H1 (cell line): ENCODE measurements at regions not wholly inside any gene's neighbourhood (a gene's known extent, or its start where the extent isn't known, plus 50 kb on each side); places are given as distances from the start of the nearest gene placed in this dataset.
"Not testable (repeated sequence)": the region's sequence is repeated elsewhere in the genome, so short reads cannot be mapped to it uniquely, and the experiment has no call there.

ENCODE experiments used
- CTCF ChIA-PET: fragments of 300-600 bp; sonication (Branson Sonifier 250); formaldehyde crosslinking; loops from one replicate; lab custom pipeline; 2021; ENCODE audit not compliant: partially characterized antibody; lab: Charles Lee
- POLR2A ChIA-PET: fragments of 300-600 bp; sonication (Branson Sonifier 250); formaldehyde crosslinking; loops from one replicate; lab custom pipeline; 2021; ENCODE audit warnings: inconsistent platforms; ENCODE audit not compliant: partially characterized antibody; lab: Charles Lee
- DNase-seq, 2 experiments: peaks; one replicate each; pipeline versions ENCODE4 v3.0.0 to v3.0.0-alpha.2; 2010 to 2022; ENCODE audit warnings: low spot score in 2 of 2, low read depth in 1 of 2, mixed read lengths in 1 of 2
- FAIRE-seq: peaks from 2 replicates; lab custom pipeline; 2011; peaks lifted over from hg19 to GRCh38; lab: Jason Lieb, UNC
- H2AFZ ChIP-seq: 2 replicates; pipeline ENCODE4 v1.8.1; 2012; ENCODE audit warnings: low read length, inconsistent platforms
- H2AK5ac ChIP-seq: 2 replicates; pipeline ENCODE4 v1.6.1; 2013; ENCODE audit warnings: low read depth, low read length
- H2BK120ac ChIP-seq: replicated peaks from 2 replicates; pipeline ENCODE3; 2013; ENCODE audit warnings: low read depth, low read length, inconsistent platforms
- H2BK12ac ChIP-seq: 2 replicates; pipeline ENCODE4 v1.6.1; 2013; ENCODE audit warnings: low read depth, low read length
- H2BK15ac ChIP-seq: 2 replicates; pipeline ENCODE4 v1.6.1; 2013; ENCODE audit warnings: low read length
- H2BK20ac ChIP-seq: 2 replicates; pipeline ENCODE4 v1.6.1; 2013; ENCODE audit warnings: low read length
- H2BK5ac ChIP-seq: 2 replicates; pipeline ENCODE4 v1.6.1; 2013; ENCODE audit warnings: low read depth, low read length
- H3K14ac ChIP-seq: 2 replicates; pipeline ENCODE4 v1.6.1; 2013; ENCODE audit warnings: inconsistent platforms; ENCODE audit not compliant: insufficient read length
- H3K18ac ChIP-seq: 2 replicates; pipeline ENCODE4 v1.6.1; 2013; ENCODE audit warnings: low read length; ENCODE audit errors: extremely low read depth
- H3K23ac ChIP-seq: 2 replicates; pipeline ENCODE4 v1.6.1; 2013; ENCODE audit warnings: inconsistent platforms; ENCODE audit not compliant: insufficient read length
- H3K23me2 ChIP-seq: 2 replicates; pipeline ENCODE4 v1.6.1; 2013; ENCODE audit warnings: low read depth, low read length
- H3K27ac ChIP-seq: 2 replicates; pipeline ENCODE4 v1.6.1; 2011; ENCODE audit warnings: low read depth, low read length, inconsistent platforms
- H3K27me3 ChIP-seq, 4 experiments: replicated peaks in 1 of 4; 1 replicate in 1 of 4; 2 replicates in 3 of 4; pipeline versions ENCODE4 v1.6.1 to v1.8.1; 2011 to 2013; ENCODE audit warnings: low read length in 3 of 4, mild to moderate bottlenecking in 3 of 4, inconsistent platforms in 2 of 4, mixed read lengths in 2 of 4, moderate library complexity in 1 of 4; ENCODE audit not compliant: control insufficient read depth in 3 of 4, insufficient read depth in 3 of 4; ENCODE audit errors: extremely low read depth in 1 of 4
- H3K36me3 ChIP-seq, 4 experiments: 2 replicates each; pipeline versions ENCODE4 v1.6.1 to v1.8.1; 2011 to 2013; ENCODE audit warnings: mild to moderate bottlenecking in 4 of 4, low read length in 3 of 4, moderate library complexity in 2 of 4, control low read depth in 1 of 4, inconsistent platforms in 1 of 4; ENCODE audit not compliant: insufficient read depth in 4 of 4, control insufficient read depth in 2 of 4
- H3K4ac ChIP-seq: replicated peaks from 2 replicates; pipeline ENCODE3; 2013; ENCODE audit warnings: low read length, low read depth, mixed read lengths, inconsistent platforms; ENCODE audit not compliant: insufficient read length
- H3K4me1 ChIP-seq, 4 experiments: replicated peaks in 1 of 4; 1 replicate in 1 of 4; 2 replicates in 3 of 4; pipeline versions ENCODE4 v1.6.1 to v1.8.1; 2011 to 2013; ENCODE audit warnings: low read length in 3 of 4, inconsistent platforms in 2 of 4, mixed read lengths in 1 of 4; ENCODE audit not compliant: insufficient read depth in 4 of 4, control insufficient read depth in 3 of 4
- H3K4me2 ChIP-seq, 2 experiments: 2 replicates each; pipeline versions ENCODE4 v1.6.1 to v1.8.1; 2011 to 2013; ENCODE audit warnings: low read depth in 2 of 2, low read length in 2 of 2, control low read depth in 1 of 2, inconsistent platforms in 1 of 2, mild to moderate bottlenecking in 1 of 2; ENCODE audit not compliant: insufficient read depth in 1 of 2
- H3K4me3 ChIP-seq, 4 experiments: fragments of 200-600, 300-600 bp in 1 of 4; sonication (generic), shearing (Covaris generic), sonication (Bioruptor Twin) in 1 of 4; 2 replicates each; pipeline versions ENCODE4 v1.5.1 to v1.8.1; 2011 to 2016; ENCODE audit warnings: low read length in 4 of 4, low read depth in 3 of 4, control low read depth in 2 of 4, inconsistent platforms in 2 of 4, mild to moderate bottlenecking in 2 of 4, mixed read lengths in 1 of 4, moderate library complexity in 1 of 4; ENCODE audit not compliant: insufficient read depth in 2 of 4; ENCODE audit errors: extremely low read depth in 1 of 4
- H3K56ac ChIP-seq: replicated peaks from 2 replicates; pipeline ENCODE3; 2013; ENCODE audit warnings: low read depth, mild to moderate bottlenecking, mixed read lengths, low read length, inconsistent platforms; ENCODE audit not compliant: insufficient read length
- H3K79me1 ChIP-seq: 2 replicates; pipeline ENCODE4 v1.6.1; 2013; ENCODE audit warnings: low read depth, low read length, control low read depth
- H3K79me2 ChIP-seq, 2 experiments: 2 replicates each; pipeline versions ENCODE4 v1.6.1 to v1.8.1; 2012 to 2013; ENCODE audit warnings: low read length in 2 of 2, mild to moderate bottlenecking in 2 of 2, inconsistent platforms in 1 of 2; ENCODE audit not compliant: insufficient read depth in 2 of 2, control insufficient read depth in 1 of 2
- H3K9ac ChIP-seq, 4 experiments: replicated peaks in 1 of 4; 1 replicate in 1 of 4; 2 replicates in 3 of 4; pipeline versions ENCODE4 v1.6.1 to v1.8.1; 2011 to 2013; ENCODE audit warnings: low read depth in 3 of 4, low read length in 3 of 4, control low read depth in 2 of 4, mild to moderate bottlenecking in 2 of 4, moderate library complexity in 2 of 4, inconsistent platforms in 1 of 4; ENCODE audit errors: extremely low read depth in 1 of 4
- H3K9me3 ChIP-seq, 2 experiments: 2 replicates each; pipeline versions ENCODE4 v1.6.1 to v1.8.1; 2012 to 2013; ENCODE audit warnings: mild to moderate bottlenecking in 2 of 2, moderate library complexity in 2 of 2, control low read depth in 1 of 2, inconsistent platforms in 1 of 2, low read depth in 1 of 2, low read length in 1 of 2, mixed read lengths in 1 of 2; ENCODE audit not compliant: insufficient read depth in 2 of 2
- H4K20me1 ChIP-seq, 2 experiments: replicated peaks in 1 of 2; 2 replicates each; pipeline versions ENCODE3 to v1.8.1; 2011 to 2013; ENCODE audit warnings: inconsistent platforms in 2 of 2, low read length in 2 of 2, mild to moderate bottlenecking in 1 of 2; ENCODE audit not compliant: insufficient read depth in 2 of 2, control insufficient read depth in 1 of 2
- H4K5ac ChIP-seq: 2 replicates; pipeline ENCODE4 v1.6.1; 2013; ENCODE audit warnings: low read length, low read depth, mixed read lengths, inconsistent platforms; ENCODE audit not compliant: insufficient read length
- H4K8ac ChIP-seq: 2 replicates; pipeline ENCODE4 v1.8.0; 2013; ENCODE audit warnings: mild to moderate bottlenecking, moderate library complexity, low read length, inconsistent platforms; ENCODE audit not compliant: insufficient read depth; ENCODE audit errors: extremely low read depth
- H4K91ac ChIP-seq: replicated peaks from 2 replicates; pipeline ENCODE3; 2013; ENCODE audit warnings: low read length, mixed read lengths, inconsistent platforms; ENCODE audit not compliant: insufficient read length
- CTCF ChIP-seq, 3 experiments: IDR thresholded peaks; 1 replicate in 2 of 3; 2 replicates in 1 of 3; pipeline versions ENCODE4 v1.5.1 to v1.6.1; 2011; ENCODE audit warnings: low read length in 3 of 3, mild to moderate bottlenecking in 3 of 3, inconsistent platforms in 2 of 3, low read depth in 1 of 3, moderate library complexity in 1 of 3; ENCODE audit not compliant: insufficient read depth in 1 of 3; ENCODE audit errors: control extremely low read depth in 1 of 3
- WGBS, 2 experiments: shearing (Covaris generic) in 1 of 2; methylation state at CpG; one replicate each; pipeline versions ENCODE4 v1.1.6 to v1.1.7; 2013 to 2015; ENCODE audit warnings: low lambda C conversion rate in 2 of 2, mixed read lengths in 2 of 2, inconsistent platforms in 1 of 2, low coverage in 1 of 2, missing lambda C conversion rate in 1 of 2; ENCODE audit not compliant: insufficient replicate concordance in 2 of 2, insufficient coverage in 1 of 2, insufficient read length in 1 of 2; ENCODE audit errors: extremely low coverage in 1 of 2, missing lambda C conversion rate in 1 of 2; 5-methylcytosine and 5-hydroxymethylcytosine counted together

- TF ChIP-seq CTCF (IDR thresholded peaks at IDR 0.05; ENCODE audit: control extremely low read depth in 1 of 3, insufficient read depth in 1 of 3, low read depth in 1 of 3, low read length in 3 of 3), result no peak
These were observed 1071.3 kb upstream of the MIR17HG start (continued) for GRCh38 chr13:90276216-90276615.

- H3K56ac ChIP-seq, H3K9me3 ChIP-seq, H2AK5ac ChIP-seq, H2AFZ ChIP-seq, H3K36me3 ChIP-seq, H3K27ac ChIP-seq, H2BK20ac ChIP-seq, H3K79me2 ChIP-seq, H3K4me2 ChIP-seq, H3K23ac ChIP-seq, FAIRE-seq, H3K14ac ChIP-seq, H4K91ac ChIP-seq, H3K18ac ChIP-seq, H3K4ac ChIP-seq, H3K23me2 ChIP-seq, H3K9ac ChIP-seq, H2BK120ac ChIP-seq, H3K79me1 ChIP-seq, H4K5ac ChIP-seq, H4K20me1 ChIP-seq, POLR2A ChIA-PET, H3K27me3 ChIP-seq, H2BK5ac ChIP-seq, H2BK15ac ChIP-seq, H3K4me1 ChIP-seq, H3K4me3 ChIP-seq, H2BK12ac ChIP-seq, DNase-seq, H4K8ac ChIP-seq: not testable (repeated sequence)
- 86% methylated on average over 2 of the region's 3 CpGs; no CpG with 5 or more reads in 1 of the 2 experiments for WGBS, 2 experiments
- CTCF ChIA-PET, result interaction anchor here (1.2 kb wide), 1 partner anchor 13 kb away, joined by 3 read pairs; no protein-coding TSS in a partner anchor
These were observed 1069.3 kb upstream of the MIR17HG start for GRCh38 chr13:90278231-90278630.
